GM12878 (cell line): ENCODE measurements at regions not wholly inside any gene's neighbourhood (a gene's known extent, or its start where the extent isn't known, plus 50 kb on each side); places are given as distances from the start of the nearest gene placed in this dataset.

Experiments
- SMC3 ChIP-seq: IDR thresholded peaks from 2 replicates; pipeline ENCODE4 v1.6.1; 2011; ENCODE audit warnings: low read length, improper control_type of control experiment, borderline replicate concordance
- TF ChIP-seq, protein P1 (sequence below): IDR thresholded peaks from 2 replicates; pipeline ENCODE4 v1.6.1; 2012; ENCODE audit warnings: low read depth, low read length, improper control_type of control experiment

DNA sequence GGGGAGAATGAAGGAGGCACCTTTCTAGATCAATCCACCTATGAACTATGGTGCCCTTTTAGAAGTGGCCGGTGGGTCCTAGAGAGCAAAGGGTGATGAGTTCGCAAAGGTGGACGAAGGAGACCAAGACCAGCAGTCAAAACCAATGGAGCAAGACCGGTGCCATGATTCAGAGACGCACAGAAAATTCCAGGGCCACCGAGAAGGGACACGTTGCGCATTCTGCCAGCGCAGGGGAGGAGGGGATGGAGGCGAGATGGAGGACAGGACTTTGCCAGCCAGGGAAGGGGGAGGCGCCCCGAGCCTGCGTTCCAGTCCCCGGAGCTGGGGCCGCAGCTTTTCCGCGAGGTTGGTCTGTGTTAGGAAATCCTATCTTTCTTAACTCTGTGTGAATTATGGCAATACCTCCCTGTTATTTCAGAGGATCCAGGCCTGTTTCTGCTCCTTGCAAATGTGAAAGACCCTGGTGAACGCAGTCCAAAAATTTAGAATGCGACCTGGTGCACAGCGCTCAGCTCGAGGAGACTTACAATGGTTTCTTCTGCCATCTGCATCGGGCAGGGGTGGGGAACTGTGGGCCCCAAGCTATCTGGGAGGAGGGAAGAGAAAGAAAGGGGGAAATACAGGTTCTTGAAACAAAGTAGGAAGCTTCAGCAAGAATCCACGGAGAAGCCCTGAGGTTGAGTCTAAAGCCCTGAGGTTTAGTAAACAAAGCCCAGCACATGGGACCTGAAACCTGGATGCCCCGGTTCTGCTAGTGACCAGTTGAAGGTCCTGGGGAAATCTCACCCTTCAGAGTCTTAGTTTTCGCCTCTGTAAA is 129.4 kb downstream of the MRPS6 start:
- no peak for TF ChIP-seq SMC3
- TF ChIP-seq, protein P1, sequence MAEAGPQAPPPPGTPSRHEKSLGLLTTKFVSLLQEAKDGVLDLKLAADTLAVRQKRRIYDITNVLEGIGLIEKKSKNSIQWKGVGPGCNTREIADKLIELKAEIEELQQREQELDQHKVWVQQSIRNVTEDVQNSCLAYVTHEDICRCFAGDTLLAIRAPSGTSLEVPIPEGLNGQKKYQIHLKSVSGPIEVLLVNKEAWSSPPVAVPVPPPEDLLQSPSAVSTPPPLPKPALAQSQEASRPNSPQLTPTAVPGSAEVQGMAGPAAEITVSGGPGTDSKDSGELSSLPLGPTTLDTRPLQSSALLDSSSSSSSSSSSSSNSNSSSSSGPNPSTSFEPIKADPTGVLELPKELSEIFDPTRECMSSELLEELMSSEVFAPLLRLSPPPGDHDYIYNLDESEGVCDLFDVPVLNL, result no peak
